NCI-H345 treated with DMSO at 0.1 percent for 48 hours (cell line): ENCODE measurements at regions not wholly inside any gene's neighbourhood (a gene's known extent, or its start where the extent isn't known, plus 50 kb on each side); places are given as distances from the start of the nearest gene placed in this dataset.
"Not testable (repeated sequence)": the region's sequence is repeated elsewhere in the genome, so short reads cannot be mapped to it uniquely, and the experiment has no call there.

ENCODE experiments used
- DNase-seq: peaks from one replicate; lab custom pipeline; 2025; ENCODE audit not compliant: unreplicated experiment; lab: John Stamatoyannopoulos, UW

- DNase-seq, result no peak
Measured at GRCh38 chr9:79046401-79046800, 525.4 kb upstream of the TLE4 start.

GRCh38 chr9:79049371-79049770, 522.4 kb upstream of the TLE4 start:
- DNase-seq, result no peak

GRCh38 chr9:79053598-79053997, 518.2 kb upstream of the TLE4 start:
- DNase-seq, result no peak

GRCh38 chr9:79054500-79054899, 517.3 kb upstream of the TLE4 start:
- DNase-seq, result no peak

GRCh38 chr9:79056041-79056440, 515.7 kb upstream of the TLE4 start:
- no peak for DNase-seq

- DNase-seq, result no peak
Measured at GRCh38 chr9:79057576-79057975, 514.2 kb upstream of the TLE4 start.

GRCh38 chr9:79060766-79061165, 511.0 kb upstream of the TLE4 start:
- no peak for DNase-seq

- DNase-seq, result no peak
Measured at GRCh38 chr9:79061752-79062616, 509.8 kb upstream of the TLE4 start.

- DNase-seq, result no peak
Measured at GRCh38 chr9:79073201-79073600, 498.6 kb upstream of the TLE4 start.

- no peak for DNase-seq
Measured at GRCh38 chr9:79080536-79080935, 491.2 kb upstream of the TLE4 start.

- DNase-seq, result no peak
Measured at GRCh38 chr9:79083621-79084020, 488.1 kb upstream of the TLE4 start.

- DNase-seq, result no peak
Measured at GRCh38 chr9:79087133-79087532, 484.6 kb upstream of the TLE4 start.

GRCh38 chr9:79089054-79089560, 482.7 kb upstream of the TLE4 start:
- no peak for DNase-seq

GRCh38 chr9:79089851-79090250, 481.9 kb upstream of the TLE4 start:
- not testable (repeated sequence) for DNase-seq

GRCh38 chr9:79103257-79103656, 468.5 kb upstream of the TLE4 start:
- DNase-seq, result not testable (repeated sequence)

GRCh38 chr9:79104216-79104615, 467.5 kb upstream of the TLE4 start:
- no peak for DNase-seq

GRCh38 chr9:79104951-79105350, 466.8 kb upstream of the TLE4 start:
- no peak for DNase-seq

GRCh38 chr9:79107911-79108676, 463.7 kb upstream of the TLE4 start:
- no peak for DNase-seq

GRCh38 chr9:79111653-79112052, 460.1 kb upstream of the TLE4 start:
- DNase-seq, result no peak

- no peak for DNase-seq
Measured at GRCh38 chr9:79115176-79115575, 456.6 kb upstream of the TLE4 start.

GRCh38 chr9:79116041-79116440, 455.7 kb upstream of the TLE4 start:
- DNase-seq, result no peak

- no peak for DNase-seq
Measured at GRCh38 chr9:79116709-79117108, 455.1 kb upstream of the TLE4 start.
